Uterus (tissue), 3 donors: ENCODE measurements at regions not wholly inside any gene's neighbourhood (a gene's known extent, or its start where the extent isn't known, plus 50 kb on each side); places are given as distances from the start of the nearest gene placed in this dataset.

Source experiments
- DNase-seq, 2 donors: peaks; one replicate each; pipeline ENCODE4 v3.0.0-alpha.2; 2019 to 2020
- H3K27ac ChIP-seq, 2 donors: fragments of 200-600 bp; sonication (generic); 1 replicate in 1 of 2; 2 replicates in 1 of 2; pipeline ENCODE4 v1.5.1; 2016 to 2018
- H3K27me3 ChIP-seq, 2 donors: fragments of 200-600 bp; sonication (generic); one replicate each; pipeline ENCODE4 v1.5.1; 2018 to 2019; ENCODE audit warnings: control low read depth in 1 of 2
- H3K36me3 ChIP-seq, 2 donors: fragments of 200-600 bp; sonication (generic); one replicate each; pipeline ENCODE4 v1.5.1; 2019; ENCODE audit warnings: control low read depth in 1 of 2
- H3K4me1 ChIP-seq, 2 donors: fragments of 200-600 bp; sonication (generic); one replicate each; pipeline ENCODE4 v1.5.1; 2018 to 2019; ENCODE audit warnings: control low read depth in 1 of 2
- H3K4me3 ChIP-seq, 2 donors: fragments of 200-600 bp; sonication (generic); 1 replicate in 1 of 2; 2 replicates in 1 of 2; pipeline ENCODE4 v1.5.1; 2018 to 2019; ENCODE audit warnings: mild to moderate bottlenecking in 1 of 2
- H3K9me3 ChIP-seq, 2 donors: fragments of 200-600 bp; sonication (generic); one replicate each; pipeline ENCODE4 v1.5.1; 2019; ENCODE audit warnings: control low read depth in 1 of 2
- POLR2A ChIP-seq, 2 donors: fragments of 450-650 bp; IDR thresholded peaks; one replicate each; pipeline ENCODE4 v1.6.1; 2016; ENCODE audit warnings: antibody characterized with exemption in 2 of 2, mild to moderate bottlenecking in 1 of 2, moderate library complexity in 1 of 2
- intact Hi-C: fragments of 100-400 bp; cut with DNase I; formaldehyde crosslinking; loops from one replicate; pipeline ENCODE4 v1.15.1; 2023; ENCODE audit warnings: low total_unique reads
- TF ChIP-seq, protein P1 (sequence below), 4 experiments: fragments of 200-600 bp in 2 of 4; fragments of 450-650 bp in 2 of 4; sonication (generic) in 2 of 4; IDR thresholded peaks; one replicate each; pipeline ENCODE4 v1.5.1; 2016 to 2019; ENCODE audit warnings: antibody characterized with exemption in 4 of 4, mild to moderate bottlenecking in 2 of 4, moderate library complexity in 1 of 4
- donor health status: DM: yes; HTN: yes; CAD: no.

DNA sequence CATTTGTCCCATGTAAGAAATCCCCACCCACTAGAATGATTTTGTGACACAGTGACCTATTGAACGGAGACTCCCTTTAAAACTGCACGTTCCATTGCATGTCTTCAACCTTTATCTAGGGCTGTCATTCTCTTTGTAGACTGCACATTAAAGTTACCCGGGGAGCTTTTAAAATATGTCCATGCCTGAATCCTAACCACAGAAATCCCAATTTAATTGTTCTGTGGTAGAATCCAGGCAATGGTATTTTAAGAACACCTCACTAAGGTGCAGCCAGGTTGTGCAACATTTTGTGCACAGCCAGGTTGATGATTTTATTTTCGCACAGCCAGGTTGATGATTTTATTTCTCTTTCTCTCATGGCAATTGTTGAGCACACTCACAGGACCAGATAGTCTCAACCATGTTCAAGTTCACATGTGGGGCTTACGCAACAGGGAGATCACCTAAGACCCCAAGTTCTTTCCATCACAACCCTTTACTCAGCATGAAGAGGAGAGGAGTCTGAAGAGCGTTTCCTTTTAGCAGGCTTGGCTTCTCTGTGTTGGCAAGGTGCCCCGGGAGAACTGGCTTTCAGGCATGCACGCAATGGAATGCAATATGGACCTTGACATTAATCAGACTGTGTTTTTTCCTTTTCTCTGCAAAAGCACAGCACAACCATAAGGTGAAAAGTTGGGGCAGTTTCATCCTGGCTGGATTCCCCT, 467.3 kb upstream of the ETAA1 start:
- H3K27ac ChIP-seq, result peak overlapping the region in 1 of 2 donors; percentile 8
- no peaks in the 10 kb centered on the region for H3K27me3 ChIP-seq
- H3K9me3 ChIP-seq, result no peaks in the 10 kb centered on the region
- H3K4me1 ChIP-seq, result peaks cover 0 to 8% of the 10 kb centered on the region in 2 donors
- peak; percentile 73 to 79 for DNase-seq
- no peaks in the 10 kb centered on the region for H3K36me3 ChIP-seq
- intact Hi-C loops, result no loop called here
- TF ChIP-seq, protein P1, sequence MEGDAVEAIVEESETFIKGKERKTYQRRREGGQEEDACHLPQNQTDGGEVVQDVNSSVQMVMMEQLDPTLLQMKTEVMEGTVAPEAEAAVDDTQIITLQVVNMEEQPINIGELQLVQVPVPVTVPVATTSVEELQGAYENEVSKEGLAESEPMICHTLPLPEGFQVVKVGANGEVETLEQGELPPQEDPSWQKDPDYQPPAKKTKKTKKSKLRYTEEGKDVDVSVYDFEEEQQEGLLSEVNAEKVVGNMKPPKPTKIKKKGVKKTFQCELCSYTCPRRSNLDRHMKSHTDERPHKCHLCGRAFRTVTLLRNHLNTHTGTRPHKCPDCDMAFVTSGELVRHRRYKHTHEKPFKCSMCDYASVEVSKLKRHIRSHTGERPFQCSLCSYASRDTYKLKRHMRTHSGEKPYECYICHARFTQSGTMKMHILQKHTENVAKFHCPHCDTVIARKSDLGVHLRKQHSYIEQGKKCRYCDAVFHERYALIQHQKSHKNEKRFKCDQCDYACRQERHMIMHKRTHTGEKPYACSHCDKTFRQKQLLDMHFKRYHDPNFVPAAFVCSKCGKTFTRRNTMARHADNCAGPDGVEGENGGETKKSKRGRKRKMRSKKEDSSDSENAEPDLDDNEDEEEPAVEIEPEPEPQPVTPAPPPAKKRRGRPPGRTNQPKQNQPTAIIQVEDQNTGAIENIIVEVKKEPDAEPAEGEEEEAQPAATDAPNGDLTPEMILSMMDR (IDR thresholded peaks at IDR 0.05), result no peak
- TF ChIP-seq POLR2A (IDR thresholded peaks at IDR 0.05), result no peak
- no peak overlapping the region for H3K4me3 ChIP-seq

GRCh38 chr2:66930339-66931220, 466.6 kb upstream of the ETAA1 start:
- Histone ChIP-seq H3K36me3 (no peaks in the 10 kb centered on the region), H3K9me3 (no peaks in the 10 kb centered on the region), H3K4me1 (peaks cover 0 to 8% of the 10 kb centered on the region in 2 donors), H3K27ac (peak overlapping the region in 1 of 2 donors; percentile 8), H3K27me3 (no peaks in the 10 kb centered on the region), H3K4me3 (no peak overlapping the region)
- intact Hi-C loops, result no loop called here
- TF ChIP-seq, protein P1 (IDR thresholded peaks at IDR 0.05), result no peak
- TF ChIP-seq POLR2A (IDR thresholded peaks at IDR 0.05), result no peak
- DNase-seq, result no peak

DNA sequence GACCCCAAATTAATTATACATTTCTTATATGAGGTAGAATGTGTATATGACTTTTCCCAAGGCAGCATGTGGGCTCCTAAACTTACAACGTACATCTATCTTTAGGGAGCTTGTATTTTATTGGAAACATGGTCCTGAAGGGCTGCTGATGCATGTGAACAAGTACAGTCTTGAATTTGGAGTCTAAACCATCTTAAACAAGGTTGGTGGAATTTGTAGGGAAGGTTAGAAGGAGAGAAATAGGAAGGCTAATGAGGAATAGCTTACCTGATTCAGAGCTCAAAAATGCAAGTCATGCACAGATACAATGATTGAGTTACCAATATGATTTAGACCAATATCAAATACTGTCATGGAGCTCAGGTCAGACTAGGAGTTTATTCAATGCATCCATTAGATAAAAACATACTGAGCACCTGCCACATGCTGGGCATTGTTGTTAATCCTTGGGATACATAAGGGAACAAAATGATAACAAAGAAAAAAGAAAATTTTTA, 458.6 kb upstream of the ETAA1 start:
- Histone ChIP-seq H3K4me1 (peaks cover 0 to 6% of the 10 kb centered on the region in 2 donors), H3K4me3 (no peak overlapping the region), H3K9me3 (no peaks in the 10 kb centered on the region), H3K27me3 (no peaks in the 10 kb centered on the region), H3K27ac (no peak overlapping the region), H3K36me3 (no peaks in the 10 kb centered on the region)
- no peak for DNase-seq
- intact Hi-C loops, result no loop called here
- TF ChIP-seq, protein P1 (IDR thresholded peaks at IDR 0.05), result no peak
- TF ChIP-seq POLR2A (IDR thresholded peaks at IDR 0.05), result no peak

- TF ChIP-seq POLR2A (IDR thresholded peaks at IDR 0.05), result no peak
- TF ChIP-seq, protein P1 (IDR thresholded peaks at IDR 0.05), result no peak
- H3K4me1 ChIP-seq, result peaks cover 0 to 6% of the 10 kb centered on the region in 2 donors
Observed at GRCh38 chr2:66940080-66940479, 457.1 kb upstream of the ETAA1 start.

GRCh38 chr2:66948234-66948633, 448.9 kb upstream of the ETAA1 start:
- Histone ChIP-seq H3K27me3 (no peaks in the 10 kb centered on the region), H3K4me1 (no peaks in the 10 kb centered on the region), H3K36me3 (no peaks in the 10 kb centered on the region), H3K4me3 (no peak overlapping the region), H3K9me3 (no peaks in the 10 kb centered on the region), H3K27ac (no peak overlapping the region)
- no peak for DNase-seq
- TF ChIP-seq, protein P1 (IDR thresholded peaks at IDR 0.05), result no peak
- no peak for TF ChIP-seq POLR2A (IDR thresholded peaks at IDR 0.05)
- intact Hi-C loops, result no loop called here

More at GRCh38 chr2:66940080-66940479, 457.1 kb upstream of the ETAA1 start:
- intact Hi-C loops, result no loop called here
- no peak for DNase-seq
- Histone ChIP-seq H3K27me3 (no peaks in the 10 kb centered on the region), H3K9me3 (no peaks in the 10 kb centered on the region), H3K4me3 (no peak overlapping the region), H3K27ac (no peak overlapping the region), H3K36me3 (no peaks in the 10 kb centered on the region)
